Hematopoietic multipotent progenitor cell (in vitro differentiated cells): ENCODE measurements at regions not wholly inside any gene's neighbourhood (a gene's known extent, or its start where the extent isn't known, plus 50 kb on each side); places are given as distances from the start of the nearest gene placed in this dataset.

Source experiments
- DNase-seq, 3 donors: peaks; one replicate each; pipeline ENCODE4 v3.0.0-alpha.2; 2011 to 2015; ENCODE audit warnings: low read depth in 2 of 3, low spot score in 2 of 3

- DNase-seq, result peak in 2 of 3 donors; percentile 13 to 23
Observed at GRCh38 chr4:144562019-144562705, 83.8 kb upstream of the HHIP start.

GRCh38 chr4:144564358-144564757, 81.6 kb upstream of the HHIP start:
- DNase-seq, result no peak

- DNase-seq, result no peak
Observed at GRCh38 chr4:144565527-144566195, 80.3 kb upstream of the HHIP start.

GRCh38 chr4:144572660-144573059, 73.3 kb upstream of the HHIP start:
- no peak for DNase-seq

GRCh38 chr4:144574000-144574399, 72.0 kb upstream of the HHIP start:
- peak in 1 of 3 donors; percentile 18 for DNase-seq

- DNase-seq, result no peak
Observed at GRCh38 chr4:144574509-144574908, 71.4 kb upstream of the HHIP start.

- DNase-seq, result no peak
Observed at GRCh38 chr4:144575181-144575580, 70.8 kb upstream of the HHIP start.

GRCh38 chr4:144578681-144579080, 67.3 kb upstream of the HHIP start:
- no peak for DNase-seq

- no peak for DNase-seq
Observed at GRCh38 chr4:144579411-144580030, 66.4 kb upstream of the HHIP start.

- DNase-seq, result no peak
Observed at GRCh38 chr4:144580430-144580829, 65.5 kb upstream of the HHIP start.

- no peak for DNase-seq
Observed at GRCh38 chr4:144582105-144582850, 63.7 kb upstream of the HHIP start.

GRCh38 chr4:144582975-144583374, 63.0 kb upstream of the HHIP start:
- DNase-seq, result no peak

GRCh38 chr4:144583658-144584057, 62.3 kb upstream of the HHIP start:
- no peak for DNase-seq

GRCh38 chr4:144584428-144584827, 61.5 kb upstream of the HHIP start:
- DNase-seq, result no peak

- no peak for DNase-seq
Observed at GRCh38 chr4:144589512-144589911, 56.4 kb upstream of the HHIP start.

GRCh38 chr4:144590020-144590419, 55.9 kb upstream of the HHIP start:
- no peak for DNase-seq

GRCh38 chr4:144591401-144591800, 54.6 kb upstream of the HHIP start:
- DNase-seq, result peak in 2 of 3 donors; percentile 11 to 25

GRCh38 chr4:144592264-144592663, 53.7 kb upstream of the HHIP start:
- no peak for DNase-seq

GRCh38 chr4:144594471-144594986, 51.4 kb upstream of the HHIP start:
- DNase-seq, result no peak

- no peak for DNase-seq
Observed at GRCh38 chr4:144595681-144596080, 50.3 kb upstream of the HHIP start.
